ENCODE measurements at regions not wholly inside any gene's neighbourhood (a gene's known extent, or its start where the extent isn't known, plus 50 kb on each side); places are given as distances from the start of the nearest gene placed in this dataset.
"Not testable (repeated sequence)": the region's sequence is repeated elsewhere in the genome, so short reads cannot be mapped to it uniquely, and the experiment has no call there.

DNA sequence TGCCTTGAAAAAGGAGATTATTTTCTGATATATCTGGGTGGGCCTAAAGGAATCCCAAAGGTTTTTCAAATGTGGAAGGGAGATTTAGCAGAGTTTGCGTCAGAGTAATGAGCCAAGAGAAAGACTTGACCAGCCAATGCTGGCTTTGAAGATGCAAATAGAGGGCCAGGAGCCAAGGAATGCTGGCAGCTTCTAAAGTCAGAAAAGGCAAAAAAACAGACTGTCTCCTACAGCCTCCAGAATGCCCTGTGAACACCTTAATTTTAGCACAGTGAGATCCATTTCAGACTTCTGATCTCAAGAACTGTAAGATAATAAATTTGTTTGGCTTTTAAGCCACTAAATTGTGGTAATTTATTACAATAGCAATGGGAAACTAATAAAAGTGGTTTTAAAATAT lies 122.6 kb upstream of the FREM1 start:
- no peak for DNase-seq

DNA sequence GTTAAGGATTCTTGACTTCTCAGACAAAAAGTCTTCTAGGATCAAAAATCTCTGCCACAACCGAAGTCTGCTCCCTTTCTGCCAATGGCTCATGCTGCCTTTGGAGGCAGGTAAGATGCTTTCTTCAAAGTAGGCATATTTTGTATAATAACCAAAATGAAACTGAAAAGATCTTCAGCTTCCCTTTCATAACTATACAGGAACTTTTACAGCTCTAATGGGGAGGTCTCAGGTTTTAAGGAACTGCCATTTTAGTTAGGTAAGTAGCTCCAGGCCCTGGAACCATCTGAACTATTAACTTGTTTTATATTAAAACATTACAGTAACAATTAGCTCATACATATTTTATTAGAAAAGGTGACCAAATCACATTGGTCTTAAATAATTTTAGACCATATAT lies 110.9 kb upstream of the FREM1 start:
- DNase-seq = no peak

DNA sequence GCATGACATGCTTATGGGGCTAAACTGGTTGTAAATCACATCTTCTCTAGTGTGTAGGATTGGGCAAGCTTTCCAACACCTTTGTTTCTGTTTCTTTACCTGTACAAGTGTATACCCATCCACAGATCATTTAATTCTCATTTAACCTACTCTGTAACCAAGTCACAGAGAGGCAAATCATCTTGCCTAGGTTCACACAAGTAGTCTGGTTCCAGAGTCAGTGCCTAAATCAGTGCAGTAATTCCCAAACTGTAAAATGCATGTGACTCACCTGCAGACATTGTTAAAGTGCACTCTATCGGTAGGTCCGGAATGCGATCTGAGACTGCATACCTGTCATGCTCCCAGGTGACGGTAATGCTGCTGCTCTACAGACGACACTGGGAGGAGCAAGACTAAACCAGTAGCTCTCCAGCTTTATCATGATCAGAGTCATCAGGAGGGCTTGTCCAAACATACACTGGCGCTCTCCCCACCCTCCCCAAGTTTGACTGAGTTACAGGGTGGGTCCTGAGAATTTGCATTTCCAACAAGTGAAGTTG lies 107.9 kb upstream of the FREM1 start:
- no peak for DNase-seq

DNA sequence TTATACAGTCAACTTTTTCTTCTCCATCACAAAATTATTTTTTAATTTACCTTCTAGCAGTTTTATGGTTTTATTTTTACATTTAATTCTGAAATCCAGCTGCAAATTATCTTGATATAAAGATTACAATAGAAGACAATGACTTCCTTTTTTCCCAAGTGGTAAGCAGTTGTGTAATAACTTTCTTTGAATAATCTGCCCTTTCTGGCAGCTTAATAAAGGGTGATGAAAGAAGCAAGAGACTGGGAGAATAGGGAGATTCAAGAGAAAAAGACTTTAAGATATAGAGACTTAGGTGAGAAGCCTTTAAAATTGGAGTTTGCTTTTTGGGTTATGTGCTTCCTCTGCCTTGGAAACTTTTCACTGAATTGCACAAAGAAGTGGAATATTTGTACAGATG lies 100.4 kb upstream of the FREM1 start:
- DNase-seq = no peak

DNA sequence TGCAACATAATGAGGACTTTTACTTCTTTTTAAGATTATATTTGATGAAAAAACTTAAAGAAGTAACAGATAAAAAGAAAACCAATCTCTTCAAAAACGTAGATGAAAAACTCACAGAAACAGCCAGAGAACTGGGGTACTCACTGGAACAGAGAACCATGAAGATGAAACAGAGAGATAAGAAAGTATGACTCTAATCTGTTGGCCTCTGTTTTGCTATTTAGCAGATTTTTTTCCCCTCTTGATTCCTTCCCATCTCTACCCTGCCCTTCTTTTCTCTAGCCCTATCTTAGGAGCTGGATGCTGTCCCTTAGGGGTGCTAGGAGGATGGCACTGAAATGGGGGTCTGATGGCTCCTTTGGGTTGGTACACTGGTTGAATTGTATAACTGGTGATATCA lies 97.5 kb upstream of the FREM1 start:
- no peak for DNase-seq

DNA sequence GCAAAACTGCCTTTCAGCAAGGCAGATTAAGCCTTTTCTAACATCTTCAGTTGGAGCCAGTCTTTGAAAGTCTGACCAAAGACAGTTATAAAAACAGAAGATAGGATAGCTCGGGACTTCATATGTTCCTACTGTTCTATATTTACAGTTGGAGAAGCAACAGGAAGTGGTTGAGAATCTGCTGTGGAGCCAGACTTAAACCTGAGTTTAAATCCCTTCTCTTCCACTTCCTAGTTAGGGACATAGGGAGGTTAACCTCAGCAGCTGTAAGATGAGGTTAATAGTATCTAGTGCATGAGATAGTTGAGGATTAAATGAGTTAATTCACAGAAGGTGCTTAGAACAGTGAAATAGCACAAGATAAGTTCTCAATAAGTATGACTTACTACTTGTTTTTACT lies 84.5 kb upstream of the FREM1 start:
- DNase-seq = no peak

DNA sequence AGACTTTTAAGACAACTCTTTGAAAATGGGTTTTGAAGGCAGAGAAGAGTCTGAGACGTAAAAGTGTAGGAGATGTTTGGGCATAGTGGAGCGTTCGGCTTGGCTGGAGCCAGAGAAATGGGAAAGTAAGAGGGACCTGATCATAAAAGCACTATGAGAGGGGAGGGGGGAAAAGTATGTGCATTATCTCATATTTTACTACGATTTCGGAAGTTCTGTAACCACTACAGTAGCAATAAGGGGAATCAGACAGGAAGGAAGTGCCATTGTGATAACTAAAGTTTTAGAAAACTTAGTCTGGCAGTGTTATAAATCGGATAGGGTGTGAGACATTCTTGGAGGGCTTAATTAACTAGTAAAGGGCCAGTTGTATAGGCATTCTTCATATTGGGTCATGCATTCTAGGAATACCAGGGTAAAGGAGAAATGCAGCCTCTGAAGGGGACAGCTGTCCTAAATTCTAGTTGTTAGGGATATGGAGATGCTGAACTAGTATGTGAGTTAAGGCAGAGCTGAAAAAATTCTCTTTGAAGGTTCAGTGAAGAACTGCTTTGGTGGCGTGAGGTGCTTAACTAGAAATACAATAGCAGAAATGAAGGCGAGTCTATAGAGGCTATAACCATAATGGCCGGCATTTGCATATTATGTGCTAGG lies 83.8 kb upstream of the FREM1 start:
- DNase-seq = no peak

DNA sequence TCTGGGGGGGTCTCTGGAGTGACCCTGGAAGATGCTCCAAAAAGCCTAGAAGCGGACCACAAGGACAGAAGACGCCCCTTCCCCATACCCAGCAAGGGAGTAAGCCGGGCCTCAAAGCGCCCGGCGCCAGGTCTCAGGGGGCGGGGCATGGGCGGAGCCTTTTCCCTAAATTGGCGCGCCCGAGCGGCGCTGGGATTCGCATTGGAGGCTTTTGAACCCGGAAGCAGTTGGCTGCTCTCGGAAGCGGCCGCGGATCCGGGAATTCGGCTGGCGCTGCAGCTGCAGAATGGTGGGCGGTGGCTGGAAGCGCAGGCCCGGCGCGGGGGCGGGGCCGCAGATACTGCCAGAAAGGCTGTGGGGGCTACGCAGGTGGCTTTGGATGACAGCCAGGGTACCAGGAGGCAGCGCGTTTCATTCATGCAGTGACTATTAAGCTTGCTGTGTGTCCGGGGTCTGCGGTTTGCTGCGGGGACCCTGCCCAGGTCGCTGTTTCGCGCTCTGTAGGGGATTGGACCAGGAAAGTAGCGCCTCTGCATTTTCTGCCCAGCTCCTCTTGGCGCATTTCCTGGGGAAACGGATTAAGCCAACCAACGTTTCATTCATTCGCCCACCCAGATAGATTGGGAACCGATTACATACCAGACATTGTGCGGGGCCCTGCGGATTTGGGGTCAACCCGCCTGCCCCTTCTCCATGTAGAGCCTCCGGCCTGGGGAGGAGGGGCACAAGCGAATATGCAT lies 83.0 kb upstream of the FREM1 start:
- DNase-seq = peak; percentile 76

DNA sequence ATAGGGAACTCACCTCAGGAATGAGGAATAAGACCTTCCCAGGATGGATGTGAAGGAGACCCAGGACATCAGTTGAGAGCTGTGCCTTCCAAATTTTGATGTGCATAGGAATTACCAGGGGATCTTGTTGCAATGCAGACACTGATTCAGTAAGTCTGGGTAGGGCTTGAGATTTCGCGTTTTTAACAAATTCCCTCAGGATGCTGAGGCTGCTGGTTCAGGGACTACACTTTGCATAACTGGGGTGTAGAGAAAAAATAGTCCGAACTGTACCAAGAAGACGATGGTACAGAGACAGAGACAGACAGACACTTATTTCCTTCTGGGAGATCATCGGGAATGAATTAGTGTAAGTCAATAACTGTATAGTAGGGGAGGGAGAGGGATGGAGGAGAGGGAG lies 82.3 kb upstream of the FREM1 start:
- no peak for DNase-seq

DNA sequence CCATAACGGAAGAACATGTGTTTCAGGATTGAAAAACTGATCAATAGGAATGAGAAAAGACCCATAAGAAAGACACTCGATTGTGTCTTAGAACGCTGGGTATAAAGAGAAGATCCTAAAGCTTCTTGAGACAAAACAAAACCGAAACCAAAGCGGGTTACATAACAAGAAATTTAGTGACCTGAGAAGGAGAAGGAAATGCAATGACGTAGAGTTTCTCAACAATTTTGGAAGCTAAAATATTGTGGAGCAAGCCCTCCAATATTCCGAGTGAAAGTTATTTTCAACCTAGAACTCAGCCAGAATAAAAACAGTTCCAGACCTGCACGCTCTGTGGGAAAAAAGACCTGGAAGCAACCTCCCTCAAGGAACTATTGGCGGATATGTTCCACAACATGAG lies 81.9 kb upstream of the FREM1 start:
- DNase-seq = no peak

DNA sequence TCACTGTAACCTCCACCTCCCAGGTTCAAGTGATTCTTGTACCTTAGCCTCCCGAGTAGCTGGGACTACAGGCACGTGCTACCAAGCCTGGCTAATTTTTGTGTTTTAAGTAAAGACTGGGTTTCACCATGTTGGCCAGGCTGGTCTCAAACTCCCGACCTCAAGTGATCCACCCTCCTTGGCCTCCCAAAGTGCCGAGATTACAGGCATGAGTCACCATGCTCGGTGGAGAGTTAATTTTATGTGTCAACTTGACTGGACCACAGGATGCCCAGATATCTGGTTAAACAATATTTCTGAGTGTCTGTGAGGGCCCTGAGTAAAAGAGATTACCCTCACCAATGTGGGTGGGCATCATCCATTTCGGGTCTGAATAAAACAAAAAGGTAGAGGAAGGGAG lies 80.4 kb upstream of the FREM1 start:
- not testable (repeated sequence) for DNase-seq

DNA sequence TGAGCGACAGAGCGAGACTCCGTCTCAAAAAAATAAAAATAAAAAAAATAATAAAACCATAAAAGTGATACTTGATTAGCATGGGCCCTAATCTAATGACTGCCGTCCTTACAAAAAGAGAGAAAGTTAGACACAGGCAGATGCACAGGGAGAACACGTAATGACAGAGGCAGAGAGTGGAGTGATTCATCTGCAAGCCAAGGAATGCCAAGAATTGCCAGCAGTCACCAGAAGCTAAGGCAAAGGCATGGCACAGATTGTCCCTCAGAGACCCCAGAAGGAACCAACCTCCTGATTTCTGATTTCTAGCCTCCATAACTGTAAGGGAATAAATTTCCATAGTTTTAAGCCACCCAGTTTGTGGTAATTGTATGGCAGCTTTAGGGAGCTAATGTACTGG lies 79.6 kb upstream of the FREM1 start:
- DNase-seq = no peak

DNA sequence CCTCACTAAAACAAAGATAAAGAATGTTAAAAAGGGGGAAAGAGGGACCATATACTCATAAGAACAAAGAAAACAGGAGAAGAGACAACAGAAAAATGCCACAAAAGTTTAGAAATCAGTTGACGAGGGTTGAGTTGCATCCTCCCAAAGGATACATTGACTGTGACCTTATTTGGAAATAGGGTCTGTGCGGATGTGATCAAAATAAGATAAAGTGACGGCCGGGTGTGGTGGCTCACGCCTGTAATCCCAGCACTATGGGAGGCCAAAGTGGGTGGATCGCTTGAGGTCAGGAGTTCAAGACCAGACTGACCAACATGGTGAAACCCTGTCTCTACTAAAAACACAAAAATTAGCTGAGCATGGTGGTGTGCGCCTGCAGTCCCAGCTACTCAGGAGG lies 79.1 kb upstream of the FREM1 start:
- DNase-seq = not testable (repeated sequence)

DNA sequence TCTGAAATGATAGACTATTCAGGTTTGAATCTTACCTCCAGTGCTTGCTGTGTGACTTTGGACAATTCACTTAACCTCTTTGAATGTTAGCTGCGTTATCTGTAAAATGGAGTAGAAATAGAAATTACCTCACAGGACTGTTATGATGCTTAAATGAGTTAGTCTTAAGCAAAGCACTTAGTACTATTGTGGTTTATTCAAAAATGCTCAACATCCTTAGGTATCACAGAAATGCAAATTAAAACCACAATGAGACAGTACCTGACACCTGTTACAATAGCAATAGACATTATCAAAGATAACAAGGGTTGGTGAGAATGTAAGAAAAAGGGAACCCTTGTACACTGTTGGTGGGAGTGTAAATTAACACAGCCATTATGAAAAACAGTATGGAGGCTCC lies 77.6 kb upstream of the FREM1 start:
- DNase-seq = no peak

DNA sequence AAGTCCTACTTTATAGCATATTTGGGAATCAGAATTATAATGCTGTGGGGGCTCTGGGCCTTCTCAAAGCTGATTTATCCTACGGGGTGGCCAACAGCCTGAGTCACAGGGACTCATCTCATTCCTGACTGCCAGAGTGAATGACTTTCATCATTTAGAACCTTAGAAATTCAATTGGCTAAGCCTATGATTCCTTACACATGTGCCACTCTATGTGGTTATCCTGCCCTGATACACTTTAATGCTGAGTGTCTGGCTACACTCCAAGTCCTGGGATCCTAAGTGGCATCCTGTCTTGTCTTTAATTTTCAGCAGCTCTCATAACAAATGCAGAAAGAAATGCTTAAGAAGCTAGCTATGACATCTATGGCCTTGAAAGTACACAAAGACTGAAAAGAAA lies 75.2 kb upstream of the FREM1 start:
- DNase-seq = no peak

DNA sequence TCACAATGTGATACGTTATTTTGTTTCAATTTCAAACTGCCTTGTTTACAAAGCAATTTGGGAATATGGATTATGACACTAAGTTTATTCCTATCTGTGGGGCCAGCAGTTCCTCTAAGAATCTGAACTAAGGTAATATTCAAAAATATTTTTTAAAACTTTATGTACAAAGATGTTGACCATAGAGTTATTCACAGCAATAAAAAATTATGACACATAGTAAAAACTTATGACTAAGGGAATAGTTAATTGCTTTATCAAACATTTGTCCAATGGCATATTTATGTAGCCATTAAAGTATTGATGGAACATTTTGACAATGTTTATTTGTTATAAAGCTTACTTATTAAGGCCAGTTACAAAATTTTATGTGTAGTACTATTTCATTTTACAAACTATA lies 73.4 kb upstream of the FREM1 start:
- DNase-seq = no peak

DNA sequence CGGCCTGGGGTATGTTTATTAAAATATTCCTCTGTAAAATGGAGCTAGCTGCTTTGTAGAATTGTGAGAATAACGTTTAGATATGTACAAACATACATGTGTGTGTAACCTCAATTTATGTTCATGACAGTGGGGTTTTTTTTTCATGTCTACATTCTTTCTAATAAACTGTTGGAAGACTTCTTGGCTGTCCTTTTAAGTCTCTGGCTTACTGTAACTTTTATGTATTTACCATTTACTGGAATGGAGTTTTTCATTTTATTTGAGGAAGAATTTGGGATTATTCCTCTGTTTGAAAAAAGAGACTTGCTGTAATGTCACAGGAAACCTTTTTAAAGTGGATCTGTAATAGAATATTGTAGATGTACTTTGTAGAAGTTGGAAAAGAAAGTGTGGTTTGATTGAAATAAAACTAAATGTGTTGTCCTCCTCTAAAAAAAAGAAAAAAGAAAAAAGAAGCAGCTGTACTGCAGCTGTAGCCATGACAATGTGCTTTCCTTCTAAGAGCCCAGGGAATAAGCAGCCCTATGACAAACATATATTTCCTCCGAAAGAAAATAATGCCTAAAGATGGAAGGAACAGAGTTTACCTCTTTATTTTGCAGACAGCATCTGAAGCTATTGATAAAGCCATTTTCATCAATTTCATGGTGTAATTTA lies 71.2 kb upstream of the FREM1 start:
- DNase-seq = no peak

DNA sequence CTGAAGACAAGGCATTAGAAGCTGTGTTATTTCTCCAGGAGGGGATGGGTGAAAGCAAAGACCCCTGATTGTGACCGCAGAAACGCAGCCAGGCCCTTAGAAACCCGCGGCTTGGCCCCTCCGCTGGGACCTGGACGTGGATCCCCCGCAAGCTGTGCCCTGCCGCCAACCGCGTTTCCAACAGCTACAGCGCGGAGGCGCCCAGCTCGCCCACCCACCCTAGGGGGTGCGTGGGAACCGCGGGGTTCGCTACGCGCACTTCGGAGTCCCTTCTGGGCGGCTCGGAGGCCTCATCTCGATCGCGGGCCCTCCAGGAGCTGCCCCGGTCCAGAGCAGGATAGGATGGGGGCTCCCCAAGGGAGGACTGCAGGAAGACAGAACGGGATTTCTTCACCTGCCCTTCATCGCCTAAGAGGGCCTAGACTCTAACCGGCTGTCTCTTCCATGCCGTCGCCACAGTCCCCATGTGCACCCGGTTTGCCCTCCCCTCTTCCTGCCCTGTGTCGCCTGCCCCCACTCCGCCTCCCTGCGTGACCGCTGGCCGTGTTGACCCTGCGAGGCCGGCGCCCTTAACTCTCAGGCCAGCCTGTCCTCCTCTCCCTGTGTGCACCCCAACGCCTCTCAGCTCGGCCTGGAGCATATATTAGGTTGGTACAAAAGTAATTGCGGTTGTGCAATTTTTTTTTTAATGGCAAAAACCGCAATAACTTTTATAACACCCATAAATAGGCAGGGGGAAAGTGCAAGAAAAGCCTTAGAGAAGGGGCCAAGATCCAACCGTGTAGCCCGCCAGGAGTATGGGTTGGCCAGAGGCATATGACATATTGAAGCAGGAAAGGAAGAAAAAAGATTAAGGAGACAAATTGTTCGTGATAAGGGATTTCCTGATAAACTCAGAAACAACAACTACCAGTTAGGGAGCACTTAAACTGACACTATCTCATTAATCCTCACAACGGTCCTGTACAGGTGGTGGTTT lies 68.1 kb upstream of the FREM1 start:
- no peak for DNase-seq

DNA sequence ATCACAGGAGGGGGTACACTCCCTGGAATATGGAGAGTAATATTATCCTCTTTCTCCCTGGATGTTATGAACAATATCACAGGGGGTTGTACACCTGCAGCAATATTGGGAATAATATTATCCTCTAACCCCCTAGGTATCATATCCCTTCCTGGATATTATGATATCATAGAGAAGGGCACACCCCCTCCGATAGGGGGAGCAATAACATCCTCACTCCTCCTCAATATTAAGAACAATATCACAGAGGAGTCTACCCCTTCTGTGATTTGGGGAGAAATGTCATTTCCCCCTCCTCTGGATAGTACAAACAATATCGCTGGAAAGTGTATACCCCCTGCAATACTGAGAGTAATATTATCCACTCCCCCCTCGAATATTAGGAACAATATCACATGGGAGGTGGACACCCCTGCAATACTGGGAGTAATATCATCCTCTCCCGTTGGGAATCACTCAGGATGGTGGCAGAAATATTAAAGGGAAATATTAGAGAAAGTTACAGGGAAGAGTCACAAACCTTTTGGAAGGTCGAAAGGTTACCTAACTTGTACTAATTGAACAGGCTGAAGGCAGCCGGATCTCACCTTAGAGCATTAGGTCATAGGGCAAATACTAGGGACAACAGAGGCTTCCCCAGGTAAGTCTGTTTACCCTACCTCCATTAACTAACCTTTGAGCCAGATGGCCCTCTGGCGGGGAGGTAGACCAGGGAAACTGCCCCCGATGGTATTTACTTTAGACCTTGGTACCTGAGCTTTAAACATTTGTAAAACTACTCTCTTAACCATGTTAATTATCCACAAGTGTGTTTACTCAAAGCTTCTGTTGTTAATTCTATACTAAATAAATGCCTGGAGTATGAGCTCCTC lies 57.5 kb upstream of the FREM1 start:
- no peak for DNase-seq

DNA sequence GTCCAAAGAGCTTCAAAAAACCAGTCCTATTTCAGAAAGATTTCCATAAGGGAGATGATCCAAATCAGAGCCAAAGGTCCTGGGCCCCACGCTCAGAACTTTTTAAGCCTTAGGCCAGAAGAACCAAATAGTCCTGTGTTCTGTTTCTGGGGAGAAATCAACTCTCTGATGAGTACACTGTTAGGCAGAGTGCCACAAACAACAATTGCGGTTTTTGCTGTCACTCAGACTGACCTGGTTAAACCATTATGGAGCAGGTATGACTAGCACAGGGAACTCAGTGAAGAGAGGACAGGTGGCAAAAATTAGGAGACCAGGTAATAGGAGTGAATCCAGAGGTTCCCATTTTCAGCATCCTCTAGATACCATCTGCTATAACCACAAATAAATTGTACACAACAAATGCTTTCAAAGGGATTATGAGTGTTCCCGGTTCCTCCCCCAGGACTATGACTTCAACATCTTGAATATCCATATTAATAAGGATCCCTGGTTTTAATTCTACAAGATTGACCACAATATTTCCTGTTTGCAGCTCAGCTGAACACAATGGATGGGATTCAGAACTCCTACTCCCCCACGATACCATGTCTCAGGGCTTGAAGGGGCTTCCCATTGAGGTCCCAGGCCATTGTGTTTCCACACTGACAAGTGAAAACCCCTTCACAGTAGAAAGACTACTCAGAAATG lies 52.1 kb upstream of the FREM1 start:
- no peak for DNase-seq

DNA sequence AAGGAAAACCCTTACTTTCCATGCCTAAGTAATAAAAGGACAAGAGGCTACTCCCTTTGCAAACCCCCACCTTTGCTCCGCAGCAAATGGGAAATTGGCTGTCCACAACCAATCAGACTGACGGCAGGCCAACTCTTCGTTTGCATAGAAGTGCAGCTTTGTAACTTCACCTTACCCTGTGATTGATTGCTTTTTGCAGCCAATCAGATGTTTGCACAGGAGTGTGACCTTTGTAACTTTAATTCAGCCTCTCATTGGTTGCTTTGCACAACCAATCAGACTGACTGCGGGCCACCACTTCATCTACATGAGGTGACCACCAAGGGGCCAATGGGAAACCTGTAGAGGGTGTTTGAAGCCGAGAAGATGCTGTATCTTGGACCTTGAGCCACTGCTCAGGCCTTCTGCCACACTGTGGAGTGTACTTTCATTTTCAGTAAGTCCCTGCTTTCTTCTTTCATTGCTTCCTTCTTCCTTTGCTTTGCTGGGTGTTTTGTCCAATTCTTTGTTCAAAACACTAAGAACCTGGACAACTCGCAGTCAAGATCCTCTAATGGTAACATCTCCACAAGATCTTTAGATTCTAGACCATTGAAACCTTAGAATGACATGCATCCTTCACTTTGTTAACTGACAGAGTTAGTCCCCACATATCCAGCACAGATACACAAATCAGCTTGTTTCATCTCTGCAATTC lies 51.3 kb upstream of the FREM1 start:
- no peak for DNase-seq

Data from activated CD4-positive, alpha-beta T cell treated with anti-CD3 and anti-CD28 coated beads for 48 hours (primary cell).